ENCODE measurements at regions not wholly inside any gene's neighbourhood (a gene's known extent, or its start where the extent isn't known, plus 50 kb on each side); places are given as distances from the start of the nearest gene placed in this dataset.

- no peak; the same call in 1 of the 2 replicates for TF ChIP-seq CTCF (IDR thresholded peaks at IDR 0.05)
- no peak for TF ChIP-seq POLR2AphosphoS5 (IDR thresholded peaks at IDR 0.05; ENCODE audit: low read depth, low read length)
- TF ChIP-seq REST (IDR thresholded peaks at IDR 0.05; ENCODE audit: insufficient read depth in 1 of 2, low read depth in 2 of 2, low read length in 1 of 2), result no peak
- no peak for TF ChIP-seq TCF7L2 (IDR thresholded peaks at IDR 0.05; ENCODE audit: low read depth, low read length)
Observed at GRCh38 chr11:19326499-19326898, 85.8 kb upstream of the E2F8 start.
